Stimulated activated CD8-positive, alpha-beta memory T cell treated with anti-CD3 and anti-CD28 coated beads, Interleukin-4, amount 100 ng/mL, for 1 hour (primary cell): ENCODE measurements at regions not wholly inside any gene's neighbourhood (a gene's known extent, or its start where the extent isn't known, plus 50 kb on each side); places are given as distances from the start of the nearest gene placed in this dataset.
"Not testable (repeated sequence)": the region's sequence is repeated elsewhere in the genome, so short reads cannot be mapped to it uniquely, and the experiment has no call there.

Source experiments
- DNase-seq, 2 donors: peaks; one replicate each; pipeline ENCODE4 v3.0.0-alpha.2; 2020; ENCODE audit warnings: low read depth in 2 of 2, low spot score in 1 of 2

- DNase-seq: no peak
Measured at GRCh38 chr15:36161771-36162212, 417.6 kb upstream of the CDIN1 start.

- DNase-seq: not testable (repeated sequence)
Measured at GRCh38 chr15:36163983-36164382, 415.4 kb upstream of the CDIN1 start.

- no peak for DNase-seq
Measured at GRCh38 chr15:36172955-36173354, 406.5 kb upstream of the CDIN1 start.

GRCh38 chr15:36175186-36175740 lies 404.2 kb upstream of the CDIN1 start:
- no peak for DNase-seq

GRCh38 chr15:36175741-36176291 lies 403.6 kb upstream of the CDIN1 start:
- no peak for DNase-seq

GRCh38 chr15:36177590-36178302 lies 401.7 kb upstream of the CDIN1 start:
- no peak for DNase-seq

- DNase-seq: no peak
Measured at GRCh38 chr15:36178303-36178633, 401.2 kb upstream of the CDIN1 start.

- DNase-seq: no peak
Measured at GRCh38 chr15:36183201-36183600, 396.2 kb upstream of the CDIN1 start.

- no peak for DNase-seq
Measured at GRCh38 chr15:36185438-36185837, 394.0 kb upstream of the CDIN1 start.

- no peak for DNase-seq
Measured at GRCh38 chr15:36185845-36186244, 393.6 kb upstream of the CDIN1 start.

- DNase-seq: no peak
Measured at GRCh38 chr15:36186376-36186775, 393.1 kb upstream of the CDIN1 start.

GRCh38 chr15:36191459-36191858 lies 388.0 kb upstream of the CDIN1 start:
- no peak for DNase-seq

GRCh38 chr15:36195361-36196007 lies 383.9 kb upstream of the CDIN1 start:
- DNase-seq: not testable (repeated sequence)

GRCh38 chr15:36208868-36209582 lies 370.4 kb upstream of the CDIN1 start:
- no peak for DNase-seq

- no peak for DNase-seq
Measured at GRCh38 chr15:36210426-36210825, 369.0 kb upstream of the CDIN1 start.

- no peak for DNase-seq
Measured at GRCh38 chr15:36218322-36218721, 361.1 kb upstream of the CDIN1 start.

GRCh38 chr15:36218991-36219390 lies 360.4 kb upstream of the CDIN1 start:
- DNase-seq: no peak

GRCh38 chr15:36221992-36222391 lies 357.4 kb upstream of the CDIN1 start:
- no peak for DNase-seq

GRCh38 chr15:36230776-36231175 lies 348.6 kb upstream of the CDIN1 start:
- no peak for DNase-seq

- DNase-seq: no peak
Measured at GRCh38 chr15:36232491-36232890, 346.9 kb upstream of the CDIN1 start.

- DNase-seq: no peak
Measured at GRCh38 chr15:36234743-36235142, 344.7 kb upstream of the CDIN1 start.

- no peak for DNase-seq
Measured at GRCh38 chr15:36235173-36235572, 344.3 kb upstream of the CDIN1 start.
